CD4-positive, alpha-beta T cell (primary cell): ENCODE measurements at regions not wholly inside any gene's neighbourhood (a gene's known extent, or its start where the extent isn't known, plus 50 kb on each side); places are given as distances from the start of the nearest gene placed in this dataset.

ENCODE experiments used
- ATAC-seq: fragments of 200-7000 bp; cut with Tn5 transposase; one replicate; pipeline ENCODE4 v1.10.0; 2022; ENCODE audit warnings: mild to moderate bottlenecking; ENCODE audit not compliant: poor library complexity
- CTCF ChIA-PET: fragments of 350-600 bp; sonication (Branson Sonifier 250); formaldehyde crosslinking; loops from one replicate; lab custom pipeline; 2021; ENCODE audit warnings: antibody characterized with exemption, inconsistent platforms; lab: Charles Lee
- POLR2A ChIA-PET: fragments of 350-600 bp; sonication (Branson Sonifier 250); formaldehyde crosslinking; loops from one replicate; lab custom pipeline; 2021; ENCODE audit warnings: antibody characterized with exemption, inconsistent platforms; lab: Charles Lee
- DNase-seq, 14 experiments: peaks; one replicate each; pipeline ENCODE4 v3.0.0-alpha.2; 2013 to 2020; ENCODE audit warnings: mixed read lengths in 2 of 14
- H3K27ac ChIP-seq, 2 donors: one replicate each; pipeline versions ENCODE4 v1.5.1 to v1.7.0; 2013; ENCODE audit warnings: low read length in 2 of 2, low read depth in 1 of 2, mild to moderate bottlenecking in 1 of 2
- H3K27me3 ChIP-seq, 2 experiments: 1 replicate in 1 of 2; 2 replicates in 1 of 2; pipeline versions ENCODE4 v1.6.1 to v1.7.0; 2013; ENCODE audit warnings: low read length in 2 of 2, control low read depth in 1 of 2, mild to moderate bottlenecking in 1 of 2, moderate library complexity in 1 of 2; ENCODE audit not compliant: insufficient read depth in 2 of 2, control insufficient read depth in 1 of 2
- H3K36me3 ChIP-seq: one replicate; pipeline ENCODE4 v1.6.1; 2013; ENCODE audit warnings: low read length, control low read depth; ENCODE audit not compliant: insufficient read depth
- H3K4me1 ChIP-seq: one replicate; pipeline ENCODE4 v1.6.1; 2013; ENCODE audit warnings: low read length, control low read depth; ENCODE audit not compliant: insufficient read depth
- H3K4me3 ChIP-seq: one replicate; pipeline ENCODE4 v1.5.1; 2013; ENCODE audit warnings: mild to moderate bottlenecking, low read length, moderate library complexity
- H3K9me3 ChIP-seq, 2 experiments: 1 replicate in 1 of 2; 2 replicates in 1 of 2; pipeline versions ENCODE4 v1.6.1 to v1.7.0; 2013; ENCODE audit warnings: low read length in 2 of 2, mild to moderate bottlenecking in 2 of 2, control low read depth in 1 of 2, moderate library complexity in 1 of 2; ENCODE audit not compliant: control insufficient read depth in 1 of 2, insufficient read depth in 1 of 2
- H3K27ac Mint-ChIP-seq: one replicate; pipeline ENCODE4 v1.8.0; 2020; ENCODE audit warnings: mixed read lengths
- H3K27me3 Mint-ChIP-seq: one replicate; pipeline ENCODE4 v1.8.0; 2021; ENCODE audit warnings: mixed read lengths
- H3K36me3 Mint-ChIP-seq: one replicate; pipeline ENCODE4 v1.8.0; 2021; ENCODE audit warnings: low read depth, mixed read lengths
- H3K4me1 Mint-ChIP-seq: one replicate; pipeline ENCODE4 v1.8.0; 2021; ENCODE audit warnings: low read depth, mixed read lengths
- H3K4me3 Mint-ChIP-seq: one replicate; pipeline ENCODE4 v1.8.0; 2020; ENCODE audit warnings: mild to moderate bottlenecking, mixed read lengths
- H3K9me3 Mint-ChIP-seq: one replicate; pipeline ENCODE4 v1.8.0; 2020; ENCODE audit warnings: mixed read lengths
- CTCF ChIP-seq: fragments of 200-600 bp; IDR thresholded peaks from one replicate; pipeline ENCODE4 v1.8.0; 2022; ENCODE audit warnings: antibody characterized with exemption, mild to moderate bottlenecking
- intact Hi-C, 2 experiments: fragments of 100-400 bp; cut with DNase I in 1 of 2; cut with micrococcal nuclease in 1 of 2; formaldehyde crosslinking; loops; one replicate each; pipeline versions ENCODE4 v1.15.1 to v1.9.0; 2023 to 2025; cut with DNase I, micrococcal nuclease

GRCh38 chr9:134522976-134523375, 118.6 kb upstream of the COL5A1 start:
- Histone ChIP-seq H3K27me3 (peaks cover 0 to 2% of the 10 kb centered on the region in 2 experiments), H3K4me1 (no peaks in the 10 kb centered on the region), H3K9me3 (peaks cover 0 to 21% of the 10 kb centered on the region in 2 experiments), H3K4me3 (no peak overlapping the region), H3K27ac (no peak overlapping the region), H3K36me3 (no peaks in the 10 kb centered on the region)
- ChIA-PET CTCF (no interaction called here), POLR2A (no interaction called here)
- Mint-ChIP-seq H3K4me3 (no peak overlapping the region), H3K27ac (no peak overlapping the region), H3K27me3 (peaks cover 12% of the 10 kb centered on the region), H3K9me3 (no peaks in the 10 kb centered on the region), H3K36me3 (no peaks in the 10 kb centered on the region), H3K4me1 (no peaks in the 10 kb centered on the region)
- DNase-seq (no peak), ATAC-seq (no peak)
- intact Hi-C loops, result no loop called here
- TF ChIP-seq CTCF, result no peak

GRCh38 chr9:134525070-134525815, 116.4 kb upstream of the COL5A1 start:
- no peak overlapping the region for H3K4me3 ChIP-seq
- intact Hi-C loops, result no loop called here
- no peaks in the 10 kb centered on the region for H3K4me1 ChIP-seq
- H3K27me3 ChIP-seq, result peaks cover 0 to 2% of the 10 kb centered on the region in 2 experiments
- no peaks in the 10 kb centered on the region for H3K36me3 ChIP-seq
- CTCF ChIA-PET, result no interaction called here
- Mint-ChIP-seq H3K36me3 (no peaks in the 10 kb centered on the region), H3K4me3 (no peak overlapping the region), H3K27me3 (peaks cover 21% of the 10 kb centered on the region), H3K9me3 (peaks cover 4% of the 10 kb centered on the region), H3K4me1 (no peaks in the 10 kb centered on the region), H3K27ac (no peak overlapping the region)
- ATAC-seq (no peak), DNase-seq (peak in 1 of 14 experiments; percentile 5)
- TF ChIP-seq CTCF, result no peak
- peaks cover 0 to 21% of the 10 kb centered on the region in 2 experiments for H3K9me3 ChIP-seq
- H3K27ac ChIP-seq, result no peak overlapping the region
- POLR2A ChIA-PET, result no interaction called here

GRCh38 chr9:134525841-134526583, 115.6 kb upstream of the COL5A1 start:
- intact Hi-C loops, result no loop called here
- peaks cover 12% of the 10 kb centered on the region for H3K9me3 Mint-ChIP-seq
- ATAC-seq, result no peak
- ChIA-PET CTCF (no interaction called here), POLR2A (no interaction called here)
- Histone ChIP-seq H3K9me3 (peaks cover 0 to 23% of the 10 kb centered on the region in 2 experiments), H3K4me3 (no peak overlapping the region), H3K27me3 (peaks cover 0 to 2% of the 10 kb centered on the region in 2 experiments), H3K36me3 (no peaks in the 10 kb centered on the region), H3K4me1 (no peaks in the 10 kb centered on the region), H3K27ac (no peak overlapping the region)
- H3K4me1 Mint-ChIP-seq, result no peaks in the 10 kb centered on the region
- no peak overlapping the region for H3K27ac Mint-ChIP-seq
- peaks cover 21% of the 10 kb centered on the region for H3K27me3 Mint-ChIP-seq
- DNase-seq, result no peak
- no peaks in the 10 kb centered on the region for H3K36me3 Mint-ChIP-seq
- H3K4me3 Mint-ChIP-seq, result no peak overlapping the region
- no peak for TF ChIP-seq CTCF
